Hippocampal formation (tissue), 2 donors: ENCODE measurements at regions not wholly inside any gene's neighbourhood (a gene's known extent, or its start where the extent isn't known, plus 50 kb on each side); places are given as distances from the start of the nearest gene placed in this dataset.
"Not testable (repeated sequence)": the region's sequence is repeated elsewhere in the genome, so short reads cannot be mapped to it uniquely, and the experiment has no call there.

Experiments used
- DNase-seq, 2 donors: peaks; one replicate each; lab custom pipeline; 2025; lab: John Stamatoyannopoulos, UW

GRCh38 chr7:34207810-34208209, 302.5 kb downstream of the BMPER start:
- DNase-seq = no peak

- no peak for DNase-seq
Observed at GRCh38 chr7:34208878-34209621, 303.7 kb downstream of the BMPER start.

GRCh38 chr7:34211018-34211417, 305.7 kb downstream of the BMPER start:
- no peak for DNase-seq

GRCh38 chr7:34217972-34218371, 312.6 kb downstream of the BMPER start:
- no peak for DNase-seq

- DNase-seq = no peak
Observed at GRCh38 chr7:34219153-34219718, 313.9 kb downstream of the BMPER start.

GRCh38 chr7:34220506-34221185, 315.3 kb downstream of the BMPER start:
- no peak for DNase-seq

- no peak for DNase-seq
Observed at GRCh38 chr7:34222316-34222715, 317.0 kb downstream of the BMPER start.

GRCh38 chr7:34222722-34223121, 317.4 kb downstream of the BMPER start:
- no peak for DNase-seq

- DNase-seq = no peak
Observed at GRCh38 chr7:34224281-34224680, 318.9 kb downstream of the BMPER start.

GRCh38 chr7:34225193-34225592, 319.9 kb downstream of the BMPER start:
- no peak for DNase-seq

GRCh38 chr7:34227525-34227924, 322.2 kb downstream of the BMPER start:
- DNase-seq = no peak

- DNase-seq = not testable (repeated sequence)
Observed at GRCh38 chr7:34235101-34235500, 329.8 kb downstream of the BMPER start.

- DNase-seq = no peak
Observed at GRCh38 chr7:34236057-34236456, 330.7 kb downstream of the BMPER start.

GRCh38 chr7:34236839-34237492, 331.6 kb downstream of the BMPER start:
- DNase-seq = no peak

GRCh38 chr7:34237493-34237849, 332.1 kb downstream of the BMPER start:
- DNase-seq = no peak

GRCh38 chr7:34240417-34240816, 335.1 kb downstream of the BMPER start:
- DNase-seq = no peak

GRCh38 chr7:34242391-34242790, 337.1 kb downstream of the BMPER start:
- no peak for DNase-seq

GRCh38 chr7:34245246-34245645, 339.9 kb downstream of the BMPER start:
- no peak for DNase-seq

GRCh38 chr7:34247468-34247867, 342.1 kb downstream of the BMPER start:
- no peak for DNase-seq

GRCh38 chr7:34249192-34249591, 343.9 kb downstream of the BMPER start:
- DNase-seq = no peak

- no peak for DNase-seq
Observed at GRCh38 chr7:34260279-34260678, 354.9 kb downstream of the BMPER start.

GRCh38 chr7:34263168-34263567, 357.8 kb downstream of the BMPER start:
- no peak for DNase-seq

- DNase-seq = no peak
Observed at GRCh38 chr7:34269084-34269483, 363.7 kb downstream of the BMPER start.
